ENCODE measurements at regions not wholly inside any gene's neighbourhood (a gene's known extent, or its start where the extent isn't known, plus 50 kb on each side); places are given as distances from the start of the nearest gene placed in this dataset.

- Mint-ChIP-seq H3K4me1 (ENCODE audit: low read depth) (peaks cover 12% of the 10 kb centered on the region), H3K36me3 (ENCODE audit: low read depth) (no peaks in the 10 kb centered on the region), H3K9me3 (peaks cover 7% of the 10 kb centered on the region), H3K4me3 (no peak overlapping the region), H3K27ac (no peak overlapping the region), H3K27me3 (ENCODE audit: insufficient read depth) (peaks cover 4% of the 10 kb centered on the region)
- no peak for DNase-seq
- TF ChIP-seq CTCF (IDR thresholded peaks at IDR 0.05): no peak
Measured at GRCh38 chr15:29420188-29420587, 150.6 kb upstream of the NSMCE3 start.

GRCh38 chr15:29418931-29419330, 149.3 kb upstream of the NSMCE3 start:
- DNase-seq: no peak
- Mint-ChIP-seq H3K27me3 (ENCODE audit: insufficient read depth) (peaks cover 2% of the 10 kb centered on the region), H3K9me3 (no peaks in the 10 kb centered on the region), H3K4me1 (ENCODE audit: low read depth) (peaks cover 12% of the 10 kb centered on the region), H3K36me3 (ENCODE audit: low read depth) (no peaks in the 10 kb centered on the region), H3K4me3 (no peak overlapping the region), H3K27ac (no peak overlapping the region)
- no peak for TF ChIP-seq CTCF (IDR thresholded peaks at IDR 0.05)

- no peaks in the 10 kb centered on the region for H3K9me3 Mint-ChIP-seq
- TF ChIP-seq CTCF (IDR thresholded peaks at IDR 0.05): no peak
- peaks cover 12% of the 10 kb centered on the region for H3K4me1 Mint-ChIP-seq (ENCODE audit: low read depth)
- no peak for DNase-seq
- peaks cover 2% of the 10 kb centered on the region for H3K27me3 Mint-ChIP-seq (ENCODE audit: insufficient read depth)
- no peaks in the 10 kb centered on the region for H3K36me3 Mint-ChIP-seq (ENCODE audit: low read depth)
- H3K27ac Mint-ChIP-seq: no peak overlapping the region
- no peak overlapping the region for H3K4me3 Mint-ChIP-seq
Measured at GRCh38 chr15:29418178-29418577, 148.6 kb upstream of the NSMCE3 start.

GRCh38 chr15:29411299-29411698, 141.7 kb upstream of the NSMCE3 start:
- DNase-seq: no peak
- H3K27me3 Mint-ChIP-seq (ENCODE audit: insufficient read depth): peaks cover 7% of the 10 kb centered on the region; the same call in 1 of the 2 replicates
- H3K4me1 Mint-ChIP-seq (ENCODE audit: low read depth): no peaks in the 10 kb centered on the region
- H3K9me3 Mint-ChIP-seq: peaks cover 4% of the 10 kb centered on the region; the same call in 1 of the 2 replicates
- H3K4me3 Mint-ChIP-seq: no peak overlapping the region
- H3K36me3 Mint-ChIP-seq (ENCODE audit: low read depth): no peaks in the 10 kb centered on the region
- TF ChIP-seq CTCF (IDR thresholded peaks at IDR 0.05): no peak
- H3K27ac Mint-ChIP-seq: no peak overlapping the region

- H3K27ac Mint-ChIP-seq: no peak overlapping the region
- H3K4me1 Mint-ChIP-seq (ENCODE audit: low read depth): no peaks in the 10 kb centered on the region
- H3K9me3 Mint-ChIP-seq: peaks cover 4% of the 10 kb centered on the region; the same call in 1 of the 2 replicates
- no peaks in the 10 kb centered on the region for H3K36me3 Mint-ChIP-seq (ENCODE audit: low read depth)
- no peak for TF ChIP-seq CTCF (IDR thresholded peaks at IDR 0.05)
- H3K27me3 Mint-ChIP-seq (ENCODE audit: insufficient read depth): peaks cover 7% of the 10 kb centered on the region; the same call in 1 of the 2 replicates
- DNase-seq: no peak
- no peak overlapping the region for H3K4me3 Mint-ChIP-seq
Measured at GRCh38 chr15:29410338-29410737, 140.7 kb upstream of the NSMCE3 start.

GRCh38 chr15:29409890-29410289, 140.3 kb upstream of the NSMCE3 start:
- Mint-ChIP-seq H3K4me3 (no peak overlapping the region), H3K4me1 (ENCODE audit: low read depth) (no peaks in the 10 kb centered on the region), H3K27me3 (ENCODE audit: insufficient read depth) (peaks cover 7% of the 10 kb centered on the region; the same call in 1 of the 2 replicates), H3K36me3 (ENCODE audit: low read depth) (no peaks in the 10 kb centered on the region), H3K9me3 (peaks cover 4% of the 10 kb centered on the region; the same call in 1 of the 2 replicates), H3K27ac (no peak overlapping the region)
- DNase-seq: no peak
- no peak for TF ChIP-seq CTCF (IDR thresholded peaks at IDR 0.05)

Data from HFFc6 (cell line).